CD4-positive, alpha-beta T cell (primary cell): ENCODE measurements at regions not wholly inside any gene's neighbourhood (a gene's known extent, or its start where the extent isn't known, plus 50 kb on each side); places are given as distances from the start of the nearest gene placed in this dataset.

ENCODE experiments used
- ATAC-seq: fragments of 200-7000 bp; cut with Tn5 transposase; one replicate; pipeline ENCODE4 v1.10.0; 2022; ENCODE audit warnings: mild to moderate bottlenecking; ENCODE audit not compliant: poor library complexity
- CTCF ChIA-PET: fragments of 350-600 bp; sonication (Branson Sonifier 250); formaldehyde crosslinking; loops from one replicate; lab custom pipeline; 2021; ENCODE audit warnings: antibody characterized with exemption, inconsistent platforms; lab: Charles Lee
- POLR2A ChIA-PET: fragments of 350-600 bp; sonication (Branson Sonifier 250); formaldehyde crosslinking; loops from one replicate; lab custom pipeline; 2021; ENCODE audit warnings: antibody characterized with exemption, inconsistent platforms; lab: Charles Lee
- DNase-seq, 14 experiments: peaks; one replicate each; pipeline ENCODE4 v3.0.0-alpha.2; 2013 to 2020; ENCODE audit warnings: mixed read lengths in 2 of 14
- H3K27ac ChIP-seq, 2 donors: one replicate each; pipeline versions ENCODE4 v1.5.1 to v1.7.0; 2013; ENCODE audit warnings: low read length in 2 of 2, low read depth in 1 of 2, mild to moderate bottlenecking in 1 of 2
- H3K27me3 ChIP-seq, 2 experiments: 1 replicate in 1 of 2; 2 replicates in 1 of 2; pipeline versions ENCODE4 v1.6.1 to v1.7.0; 2013; ENCODE audit warnings: low read length in 2 of 2, control low read depth in 1 of 2, mild to moderate bottlenecking in 1 of 2, moderate library complexity in 1 of 2; ENCODE audit not compliant: insufficient read depth in 2 of 2, control insufficient read depth in 1 of 2
- H3K36me3 ChIP-seq: one replicate; pipeline ENCODE4 v1.6.1; 2013; ENCODE audit warnings: low read length, control low read depth; ENCODE audit not compliant: insufficient read depth
- H3K4me1 ChIP-seq: one replicate; pipeline ENCODE4 v1.6.1; 2013; ENCODE audit warnings: low read length, control low read depth; ENCODE audit not compliant: insufficient read depth
- H3K4me3 ChIP-seq: one replicate; pipeline ENCODE4 v1.5.1; 2013; ENCODE audit warnings: mild to moderate bottlenecking, low read length, moderate library complexity
- H3K9me3 ChIP-seq, 2 experiments: 1 replicate in 1 of 2; 2 replicates in 1 of 2; pipeline versions ENCODE4 v1.6.1 to v1.7.0; 2013; ENCODE audit warnings: low read length in 2 of 2, mild to moderate bottlenecking in 2 of 2, control low read depth in 1 of 2, moderate library complexity in 1 of 2; ENCODE audit not compliant: control insufficient read depth in 1 of 2, insufficient read depth in 1 of 2
- H3K27ac Mint-ChIP-seq: one replicate; pipeline ENCODE4 v1.8.0; 2020; ENCODE audit warnings: mixed read lengths
- H3K27me3 Mint-ChIP-seq: one replicate; pipeline ENCODE4 v1.8.0; 2021; ENCODE audit warnings: mixed read lengths
- H3K36me3 Mint-ChIP-seq: one replicate; pipeline ENCODE4 v1.8.0; 2021; ENCODE audit warnings: low read depth, mixed read lengths
- H3K4me1 Mint-ChIP-seq: one replicate; pipeline ENCODE4 v1.8.0; 2021; ENCODE audit warnings: low read depth, mixed read lengths
- H3K4me3 Mint-ChIP-seq: one replicate; pipeline ENCODE4 v1.8.0; 2020; ENCODE audit warnings: mild to moderate bottlenecking, mixed read lengths
- H3K9me3 Mint-ChIP-seq: one replicate; pipeline ENCODE4 v1.8.0; 2020; ENCODE audit warnings: mixed read lengths
- CTCF ChIP-seq: fragments of 200-600 bp; IDR thresholded peaks from one replicate; pipeline ENCODE4 v1.8.0; 2022; ENCODE audit warnings: antibody characterized with exemption, mild to moderate bottlenecking
- intact Hi-C, 2 experiments: fragments of 100-400 bp; cut with DNase I in 1 of 2; cut with micrococcal nuclease in 1 of 2; formaldehyde crosslinking; loops; one replicate each; pipeline versions ENCODE4 v1.15.1 to v1.9.0; 2023 to 2025; cut with DNase I, micrococcal nuclease

- ChIA-PET CTCF (no interaction called here), POLR2A (no interaction called here)
Measured at GRCh38 chr5:117562647-117563046, 988.0 kb upstream of the SEMA6A start.

GRCh38 chr5:117561531-117561930 lies 986.9 kb upstream of the SEMA6A start:
- TF ChIP-seq CTCF, result no peak
- no peaks in the 10 kb centered on the region for H3K27me3 ChIP-seq
- no peaks in the 10 kb centered on the region for H3K4me1 ChIP-seq
- no peak overlapping the region for H3K4me3 Mint-ChIP-seq
- no peaks in the 10 kb centered on the region for H3K36me3 Mint-ChIP-seq
- no peak for DNase-seq
- ChIA-PET CTCF (no interaction called here), POLR2A (no interaction called here)
- H3K4me1 Mint-ChIP-seq, result no peaks in the 10 kb centered on the region
- no peak for ATAC-seq
- H3K9me3 ChIP-seq, result peaks cover 0 to 5% of the 10 kb centered on the region in 2 experiments
- H3K4me3 ChIP-seq, result no peak overlapping the region
- no peak overlapping the region for H3K27ac Mint-ChIP-seq
- H3K27ac ChIP-seq, result no peak overlapping the region
- no peaks in the 10 kb centered on the region for H3K27me3 Mint-ChIP-seq
- intact Hi-C loops, result no loop called here
- H3K36me3 ChIP-seq, result no peaks in the 10 kb centered on the region
- H3K9me3 Mint-ChIP-seq, result peaks cover 7% of the 10 kb centered on the region

More at GRCh38 chr5:117562647-117563046, 988.0 kb upstream of the SEMA6A start:
- Histone ChIP-seq H3K4me3 (no peak overlapping the region), H3K27ac (no peak overlapping the region), H3K9me3 (peaks cover 0 to 5% of the 10 kb centered on the region in 2 experiments), H3K27me3 (no peaks in the 10 kb centered on the region), H3K4me1 (no peaks in the 10 kb centered on the region), H3K36me3 (no peaks in the 10 kb centered on the region)
- H3K36me3 Mint-ChIP-seq, result no peaks in the 10 kb centered on the region
- DNase-seq (no peak), ATAC-seq (no peak)
- no peak for TF ChIP-seq CTCF
- H3K27me3 Mint-ChIP-seq, result no peaks in the 10 kb centered on the region
- intact Hi-C loops, result no loop called here
- no peak overlapping the region for H3K27ac Mint-ChIP-seq
- peaks cover 7% of the 10 kb centered on the region for H3K9me3 Mint-ChIP-seq
- H3K4me1 Mint-ChIP-seq, result no peaks in the 10 kb centered on the region
- H3K4me3 Mint-ChIP-seq, result no peak overlapping the region

GRCh38 chr5:117559005-117559844 lies 984.6 kb upstream of the SEMA6A start:
- Histone ChIP-seq H3K36me3 (no peaks in the 10 kb centered on the region), H3K4me3 (no peak overlapping the region), H3K4me1 (no peaks in the 10 kb centered on the region), H3K27me3 (no peaks in the 10 kb centered on the region), H3K9me3 (no peaks in the 10 kb centered on the region), H3K27ac (no peak overlapping the region)
- no peak overlapping the region for H3K4me3 Mint-ChIP-seq
- H3K27ac Mint-ChIP-seq, result no peak overlapping the region
- no peak for ATAC-seq
- TF ChIP-seq CTCF, result no peak
- ChIA-PET POLR2A (no interaction called here), CTCF (no interaction called here)
- H3K27me3 Mint-ChIP-seq, result no peaks in the 10 kb centered on the region
- intact Hi-C loops, result no loop called here
- H3K9me3 Mint-ChIP-seq, result peaks cover 10% of the 10 kb centered on the region
- H3K4me1 Mint-ChIP-seq, result no peaks in the 10 kb centered on the region
- DNase-seq, result no peak
- H3K36me3 Mint-ChIP-seq, result no peaks in the 10 kb centered on the region
